Suprapubic skin (tissue), 4 donors: ENCODE measurements at regions not wholly inside any gene's neighbourhood (a gene's known extent, or its start where the extent isn't known, plus 50 kb on each side); places are given as distances from the start of the nearest gene placed in this dataset.

Source experiments
- EP300 ChIP-seq: sonication (generic); formaldehyde crosslinking; IDR thresholded peaks from one replicate; pipeline ENCODE4 v1.6.1; 2017; ENCODE audit warnings: antibody characterized with exemption
- POLR2A ChIP-seq, 2 donors: fragments of 450-650 bp; IDR thresholded peaks; one replicate each; pipeline ENCODE4 v1.6.1; 2017; ENCODE audit warnings: antibody characterized with exemption in 2 of 2, mild to moderate bottlenecking in 2 of 2, moderate library complexity in 2 of 2
- POLR2AphosphoS5 ChIP-seq, 3 donors: sonication (generic); formaldehyde crosslinking; IDR thresholded peaks; one replicate each; pipeline ENCODE4 v1.6.1; 2017; ENCODE audit warnings: antibody characterized with exemption in 3 of 3
- TF ChIP-seq, protein P1 (sequence below), 2 donors: fragments of 200-600 bp in 1 of 2; fragments of 450-650 bp in 1 of 2; sonication (generic) in 1 of 2; IDR thresholded peaks; one replicate each; pipeline ENCODE4 v1.5.1; 2016 to 2019; ENCODE audit warnings: antibody characterized with exemption in 2 of 2, mild to moderate bottlenecking in 1 of 2, moderate library complexity in 1 of 2

DNA sequence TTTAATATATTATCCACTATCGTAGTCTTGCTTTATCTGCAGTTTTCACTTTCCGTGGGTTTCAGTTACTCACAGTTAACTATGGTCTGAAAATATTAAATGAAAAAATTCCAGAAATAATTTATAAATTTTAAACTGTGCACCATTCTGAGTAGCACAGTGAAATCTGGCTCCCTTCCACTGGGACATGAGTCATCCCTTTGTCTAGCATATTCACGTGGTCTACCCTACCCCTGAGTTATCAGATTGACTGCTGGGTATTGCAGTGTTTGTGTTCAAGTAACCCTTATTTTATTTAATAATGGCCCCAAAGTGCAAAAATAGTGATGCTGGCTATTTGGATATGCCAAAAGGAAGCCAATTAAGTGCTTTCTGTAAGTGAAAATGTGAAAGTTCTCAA lies 539.5 kb upstream of the AGTR1 start:
- TF ChIP-seq, protein P1, sequence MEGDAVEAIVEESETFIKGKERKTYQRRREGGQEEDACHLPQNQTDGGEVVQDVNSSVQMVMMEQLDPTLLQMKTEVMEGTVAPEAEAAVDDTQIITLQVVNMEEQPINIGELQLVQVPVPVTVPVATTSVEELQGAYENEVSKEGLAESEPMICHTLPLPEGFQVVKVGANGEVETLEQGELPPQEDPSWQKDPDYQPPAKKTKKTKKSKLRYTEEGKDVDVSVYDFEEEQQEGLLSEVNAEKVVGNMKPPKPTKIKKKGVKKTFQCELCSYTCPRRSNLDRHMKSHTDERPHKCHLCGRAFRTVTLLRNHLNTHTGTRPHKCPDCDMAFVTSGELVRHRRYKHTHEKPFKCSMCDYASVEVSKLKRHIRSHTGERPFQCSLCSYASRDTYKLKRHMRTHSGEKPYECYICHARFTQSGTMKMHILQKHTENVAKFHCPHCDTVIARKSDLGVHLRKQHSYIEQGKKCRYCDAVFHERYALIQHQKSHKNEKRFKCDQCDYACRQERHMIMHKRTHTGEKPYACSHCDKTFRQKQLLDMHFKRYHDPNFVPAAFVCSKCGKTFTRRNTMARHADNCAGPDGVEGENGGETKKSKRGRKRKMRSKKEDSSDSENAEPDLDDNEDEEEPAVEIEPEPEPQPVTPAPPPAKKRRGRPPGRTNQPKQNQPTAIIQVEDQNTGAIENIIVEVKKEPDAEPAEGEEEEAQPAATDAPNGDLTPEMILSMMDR (IDR thresholded peaks at IDR 0.05), result no peak
- TF ChIP-seq POLR2AphosphoS5 (IDR thresholded peaks at IDR 0.05) (no peak), POLR2A (IDR thresholded peaks at IDR 0.05) (no peak), EP300 (no peak)
